ENCODE measurements at regions not wholly inside any gene's neighbourhood (a gene's known extent, or its start where the extent isn't known, plus 50 kb on each side); places are given as distances from the start of the nearest gene placed in this dataset.

DNA sequence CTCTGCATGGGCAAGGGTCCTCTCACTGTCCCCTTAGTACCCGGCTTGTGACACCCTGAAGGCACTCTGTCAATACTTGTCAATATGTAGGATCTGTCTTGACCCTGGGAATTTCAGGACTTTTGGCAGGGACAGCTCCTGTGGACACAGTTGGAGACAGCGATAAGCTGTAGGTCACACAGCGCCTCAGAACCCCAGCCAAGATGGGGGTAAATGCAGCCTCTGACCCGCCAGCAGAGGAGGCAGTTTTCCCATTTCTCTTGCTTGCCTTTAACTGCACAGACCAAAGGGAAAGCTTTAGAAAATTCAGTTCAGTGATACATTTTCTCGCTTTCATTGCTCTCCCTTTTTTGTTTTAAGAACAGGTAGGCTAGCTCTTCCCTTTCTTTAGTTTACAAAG is 54.8 kb upstream of the KLHL29 start:
- DNase-seq = peak; percentile 85
